HG02943 (cell line): ENCODE measurements at regions not wholly inside any gene's neighbourhood (a gene's known extent, or its start where the extent isn't known, plus 50 kb on each side); places are given as distances from the start of the nearest gene placed in this dataset.

Experiments used
- ATAC-seq: cut with Tn5 transposase; IDR thresholded peaks from one replicate; pipeline ENCODE4 v1.9.1; 2021; ENCODE audit warnings: mild to moderate bottlenecking, low read depth, moderate library complexity; ENCODE audit not compliant: unreplicated experiment

GRCh38 chr21:16071761-16072160 is 342.0 kb downstream of the USP25 start:
- ATAC-seq: no peak

GRCh38 chr21:16072221-16072620 is 342.4 kb downstream of the USP25 start:
- no peak for ATAC-seq

- ATAC-seq: no peak
These were observed 343.0 kb downstream of the USP25 start for GRCh38 chr21:16072737-16073136.

- no peak for ATAC-seq
These were observed 343.8 kb downstream of the USP25 start for GRCh38 chr21:16073586-16073985.

GRCh38 chr21:16074950-16075489 is 345.2 kb downstream of the USP25 start:
- ATAC-seq: no peak

GRCh38 chr21:16075649-16076282 is 346.0 kb downstream of the USP25 start:
- no peak for ATAC-seq

- no peak for ATAC-seq
These were observed 346.7 kb downstream of the USP25 start for GRCh38 chr21:16076465-16076864.

- no peak for ATAC-seq
These were observed 348.6 kb downstream of the USP25 start for GRCh38 chr21:16078382-16078781.

- no peak for ATAC-seq
These were observed 350.0 kb downstream of the USP25 start for GRCh38 chr21:16079830-16080229.

- ATAC-seq: no peak
These were observed 351.5 kb downstream of the USP25 start for GRCh38 chr21:16081304-16081703.

GRCh38 chr21:16082038-16082816 is 352.4 kb downstream of the USP25 start:
- no peak for ATAC-seq

- ATAC-seq: no peak
These were observed 355.1 kb downstream of the USP25 start for GRCh38 chr21:16084776-16085364.

GRCh38 chr21:16085421-16085820 is 355.6 kb downstream of the USP25 start:
- no peak for ATAC-seq

GRCh38 chr21:16086121-16086520 is 356.3 kb downstream of the USP25 start:
- ATAC-seq: no peak

- ATAC-seq: no peak
These were observed 357.2 kb downstream of the USP25 start for GRCh38 chr21:16086936-16087335.

GRCh38 chr21:16087523-16087922 is 357.7 kb downstream of the USP25 start:
- no peak for ATAC-seq

GRCh38 chr21:16088056-16088455 is 358.3 kb downstream of the USP25 start:
- ATAC-seq: no peak

- no peak for ATAC-seq
These were observed 365.2 kb downstream of the USP25 start for GRCh38 chr21:16095005-16095404.

- ATAC-seq: no peak
These were observed 367.2 kb downstream of the USP25 start for GRCh38 chr21:16096988-16097387.

- no peak for ATAC-seq
These were observed 372.3 kb downstream of the USP25 start for GRCh38 chr21:16102113-16102512.

- ATAC-seq: no peak
These were observed 378.8 kb downstream of the USP25 start for GRCh38 chr21:16108561-16109075.
